IMR-90 (cell line): ENCODE measurements at regions not wholly inside any gene's neighbourhood (a gene's known extent, or its start where the extent isn't known, plus 50 kb on each side); places are given as distances from the start of the nearest gene placed in this dataset.
A peak's percentile ranks its signal among the peaks of the same experiment; 100 is the strongest.
"Not testable (repeated sequence)": the region's sequence is repeated elsewhere in the genome, so short reads cannot be mapped to it uniquely, and the experiment has no call there.

ENCODE experiments used
- ATAC-seq: fragments of 200-7000 bp; cut with Tn5 transposase; 2 replicates; pipeline ENCODE4 v1.9.1; 2020; ENCODE audit warnings: low read depth, mild to moderate bottlenecking, moderate library complexity
- BruUV-seq: library from RNA; stranded (reverse); fragments of 400-500 nt; replicated peaks from 2 replicates; lab custom pipeline; 2021; lab: Mats Ljungman, UMichigan
- CTCF ChIA-PET: fragments of 300-600 bp; formaldehyde crosslinking; extraction: SDS; loops from one replicate; lab custom pipeline; 2021; ENCODE audit warnings: antibody characterized with exemption; lab: Yijun Ruan, JAX
- POLR2A ChIA-PET: fragments of 300-600 bp; sonication (Branson Sonifier 250); formaldehyde crosslinking; loops from one replicate; lab custom pipeline; 2022; ENCODE audit warnings: antibody characterized with exemption; ENCODE audit not compliant: unreplicated experiment; lab: Charles Lee
- DNase-seq: peaks from one replicate; pipeline ENCODE4 v3.0.0; 2013
- H2AFZ ChIP-seq: replicated peaks from 2 replicates; pipeline ENCODE3; 2013; ENCODE audit warnings: low read length, mild to moderate bottlenecking; ENCODE audit not compliant: poor library complexity
- H2AK5ac ChIP-seq: 2 replicates; pipeline ENCODE4 v1.6.1; 2013; ENCODE audit warnings: low read depth, low read length, inconsistent platforms
- H2AK9ac ChIP-seq: replicated peaks from 2 replicates; pipeline ENCODE3; 2013; ENCODE audit warnings: mild to moderate bottlenecking, low read depth, low read length, moderate library complexity; ENCODE audit not compliant: poor library complexity
- H2BK120ac ChIP-seq: 2 replicates; pipeline ENCODE4 v1.6.1; 2013; ENCODE audit warnings: low read depth, low read length, inconsistent platforms
- H2BK15ac ChIP-seq: 3 replicates; pipeline ENCODE4 v1.6.1; 2013; ENCODE audit warnings: low read depth, low read length, inconsistent platforms
- H2BK20ac ChIP-seq: 2 replicates; pipeline ENCODE4 v1.6.1; 2013; ENCODE audit warnings: low read depth, mild to moderate bottlenecking, inconsistent platforms, low read length, moderate library complexity
- H2BK5ac ChIP-seq: 2 replicates; pipeline ENCODE4 v1.6.1; 2013; ENCODE audit warnings: mild to moderate bottlenecking, low read depth, low read length, inconsistent platforms; ENCODE audit not compliant: poor library complexity, severe bottlenecking
- H3K14ac ChIP-seq: replicated peaks from 2 replicates; pipeline ENCODE4 v1.6.1; 2013; ENCODE audit warnings: low read depth, low read length, inconsistent platforms
- H3K18ac ChIP-seq: 2 replicates; pipeline ENCODE4 v1.6.1; 2013; ENCODE audit warnings: low read depth, low read length, control low read depth
- H3K23ac ChIP-seq: 2 replicates; pipeline ENCODE4 v1.6.1; 2013; ENCODE audit warnings: low read depth, low read length, inconsistent platforms
- H3K27ac ChIP-seq: 2 replicates; pipeline ENCODE4 v1.5.1; 2013; ENCODE audit warnings: mild to moderate bottlenecking, control low read depth, low read length; ENCODE audit not compliant: insufficient read depth
- H3K27me3 ChIP-seq: 2 replicates; pipeline ENCODE4 v1.6.1; 2013; ENCODE audit warnings: low read length; ENCODE audit not compliant: control insufficient read depth, insufficient read depth
- H3K36me3 ChIP-seq: 2 replicates; pipeline ENCODE4 v1.6.1; 2013; ENCODE audit warnings: low read length, mixed read lengths; ENCODE audit not compliant: control insufficient read depth, insufficient read depth
- H3K4ac ChIP-seq: 2 replicates; pipeline ENCODE4 v1.6.1; 2013; ENCODE audit warnings: low read depth, low read length, inconsistent platforms
- H3K4me1 ChIP-seq: 2 replicates; pipeline ENCODE4 v1.6.1; 2013; ENCODE audit warnings: low read length, mixed read lengths; ENCODE audit not compliant: control insufficient read depth, insufficient read depth
- H3K4me2 ChIP-seq: 2 replicates; pipeline ENCODE4 v1.6.1; 2013; ENCODE audit warnings: low read depth, mild to moderate bottlenecking, control low read depth, low read length, moderate library complexity
- H3K4me3 ChIP-seq: 2 replicates; pipeline ENCODE4 v1.5.1; 2013; ENCODE audit warnings: low read depth, mild to moderate bottlenecking, control low read depth, low read length, moderate library complexity; ENCODE audit not compliant: insufficient read depth
- H3K56ac ChIP-seq: 2 replicates; pipeline ENCODE4 v1.6.1; 2013; ENCODE audit warnings: low read length, inconsistent platforms; ENCODE audit not compliant: insufficient read depth; ENCODE audit errors: extremely low read depth
- H3K79me1 ChIP-seq, 2 experiments: 2 replicates each; pipeline ENCODE4 v1.6.1; 2013; ENCODE audit warnings: low read length in 2 of 2, inconsistent platforms in 1 of 2, low read depth in 1 of 2
- H3K9ac ChIP-seq: 2 replicates; pipeline ENCODE4 v1.6.1; 2013; ENCODE audit warnings: low read depth, low read length, control low read depth
- H3K9me1 ChIP-seq: 2 replicates; pipeline ENCODE4 v1.6.1; 2013; ENCODE audit warnings: low read length, inconsistent platforms; ENCODE audit not compliant: insufficient read depth
- H3K9me3 ChIP-seq: 2 replicates; pipeline ENCODE4 v1.6.1; 2013; ENCODE audit warnings: low read length; ENCODE audit not compliant: control insufficient read depth, insufficient read depth
- H4K20me1 ChIP-seq: 2 replicates; pipeline ENCODE4 v1.6.1; 2013; ENCODE audit warnings: low read length, inconsistent platforms; ENCODE audit not compliant: insufficient read depth
- H4K5ac ChIP-seq: 2 replicates; pipeline ENCODE4 v1.6.1; 2013; ENCODE audit warnings: mild to moderate bottlenecking, low read depth, low read length, control low read depth
- H4K8ac ChIP-seq, 2 experiments: 2 replicates each; pipeline ENCODE4 v1.6.1; 2013; ENCODE audit warnings: low read depth in 2 of 2, low read length in 2 of 2, control low read depth in 1 of 2, inconsistent platforms in 1 of 2
- H4K91ac ChIP-seq: 2 replicates; pipeline ENCODE4 v1.6.1; 2013; ENCODE audit warnings: low read depth, low read length, inconsistent platforms; ENCODE audit not compliant: insufficient read depth
- WGBS, 2 experiments: methylation state at CpG; one replicate each; pipeline versions ENCODE4 v1.1.5 to v1.1.7; 2013; ENCODE audit warnings: missing lambda C conversion rate in 2 of 2; ENCODE audit not compliant: insufficient read length in 1 of 2; ENCODE audit errors: extremely low coverage in 2 of 2; 5-methylcytosine and 5-hydroxymethylcytosine counted together
- dilution Hi-C: fragments of 300-500 bp; cut with HindIII; formaldehyde crosslinking; loops from one replicate; pipeline ENCODE4 v1.14.3; 2018; ENCODE audit warnings: low sequenced_read_pairs; ENCODE audit not compliant: unreplicated experiment
- in situ Hi-C: fragments of 300-500 bp; cut with MboI; formaldehyde crosslinking; loops from 3 replicates; pipeline ENCODE4 v1.14.3; 2019; ENCODE audit warnings: low sequenced_read_pairs, inconsistent platforms, mixed read lengths
- intact Hi-C: fragments of 100-400 bp; cut with micrococcal nuclease; formaldehyde crosslinking; loops from 2 replicates; pipeline ENCODE4 v1.10.0; 2022

GRCh38 chr15:22664294-22665058 lies 122.0 kb upstream of the NIPA1 start:
- WGBS, 2 experiments, result 0% methylated on average over 10 of the region's 110 CpGs; no CpG with 5 or more reads in 1 of the 2 experiments
- dilution Hi-C loops, H2AK9ac ChIP-seq, H4K5ac ChIP-seq, H4K20me1 ChIP-seq, H3K4ac ChIP-seq, H2AK5ac ChIP-seq, H3K27me3 ChIP-seq, H3K36me3 ChIP-seq, H2AFZ ChIP-seq, H3K23ac ChIP-seq, intact Hi-C loops, POLR2A ChIA-PET, H3K14ac ChIP-seq, H3K56ac ChIP-seq, H3K9me1 ChIP-seq, H4K8ac ChIP-seq, H3K4me1 ChIP-seq, H2BK20ac ChIP-seq, H2BK120ac ChIP-seq, H3K79me1 ChIP-seq, in situ Hi-C loops, H2BK15ac ChIP-seq, H4K91ac ChIP-seq, H3K9me3 ChIP-seq, BruUV-seq, CTCF ChIA-PET: not testable (repeated sequence)
- Histone ChIP-seq H2BK5ac (peak overlapping the region; percentile 96), H3K4me2 (peak overlapping the region; percentile 45), H3K9ac (peak overlapping the region; percentile 63), H3K4me3 (peak overlapping the region; percentile 80), H3K18ac (peak overlapping the region; percentile 81; the same call in 1 of the 2 replicates), H3K27ac (peak overlapping the region; percentile 84)
- ATAC-seq (peak; percentile 98), DNase-seq (peak; percentile 26)
